ENCODE measurements at regions not wholly inside any gene's neighbourhood (a gene's known extent, or its start where the extent isn't known, plus 50 kb on each side); places are given as distances from the start of the nearest gene placed in this dataset.

GRCh38 chr2:134197445-134197844, 56.4 kb upstream of the MGAT5 start:
- TF ChIP-seq CTCF (IDR thresholded peaks at IDR 0.05) (no peak), POLR2A (IDR thresholded peaks at IDR 0.05) (no peak)
